DOHH2 (cell line): ENCODE measurements at regions not wholly inside any gene's neighbourhood (a gene's known extent, or its start where the extent isn't known, plus 50 kb on each side); places are given as distances from the start of the nearest gene placed in this dataset.

Experiments used
- H3F3A ChIP-seq: fragments of 200-600 bp; sonication (generic), shearing (Covaris generic); 2 replicates; pipeline ENCODE4 v1.6.0; 2016; ENCODE audit warnings: antibody characterized with exemption, mild to moderate bottlenecking; ENCODE audit not compliant: control insufficient read depth, insufficient read depth
- H3K27ac ChIP-seq: fragments of 200-600 bp; sonication (generic); 2 replicates; pipeline ENCODE4 v1.5.1; 2014; ENCODE audit warnings: low read depth, mild to moderate bottlenecking, low read length, moderate library complexity
- H3K27me3 ChIP-seq: fragments of 200-600 bp; sonication (generic); 2 replicates; pipeline ENCODE4 v1.6.1; 2014; ENCODE audit warnings: mild to moderate bottlenecking, low read length, mixed read lengths; ENCODE audit not compliant: control insufficient read depth
- H3K36me3 ChIP-seq: fragments of 200-600 bp; sonication (generic); 2 replicates; pipeline ENCODE4 v1.6.1; 2014; ENCODE audit warnings: mild to moderate bottlenecking, low read length, moderate library complexity, mixed read lengths; ENCODE audit not compliant: control insufficient read depth
- H3K4me1 ChIP-seq: fragments of 200-600 bp; sonication (generic); 2 replicates; pipeline ENCODE4 v1.6.1; 2014; ENCODE audit warnings: mild to moderate bottlenecking, low read length, mixed read lengths; ENCODE audit not compliant: control insufficient read depth
- H3K4me2 ChIP-seq: fragments of 200-600 bp; sonication (generic); 2 replicates; pipeline ENCODE4 v1.6.0; 2014; ENCODE audit warnings: mild to moderate bottlenecking, low read length, moderate library complexity
- H3K4me3 ChIP-seq: fragments of 200-600 bp; sonication (generic); 2 replicates; pipeline ENCODE4 v1.5.1; 2014; ENCODE audit warnings: mild to moderate bottlenecking, low read length, mixed read lengths
- H3K79me2 ChIP-seq: fragments of 200-600 bp; sonication (generic); 2 replicates; pipeline ENCODE4 v1.6.1; 2014; ENCODE audit warnings: mild to moderate bottlenecking, low read length, mixed read lengths; ENCODE audit not compliant: control insufficient read depth
- H3K9me2 ChIP-seq: fragments of 200-600 bp; sonication (generic); replicated peaks from 2 replicates; pipeline ENCODE4 v1.6.1; 2014; ENCODE audit warnings: mild to moderate bottlenecking, low read length, mixed read lengths; ENCODE audit not compliant: control insufficient read depth
- H3K9me3 ChIP-seq: fragments of 200-600 bp; sonication (generic); 2 replicates; pipeline ENCODE4 v1.6.1; 2014; ENCODE audit warnings: antibody characterized with exemption, low read length, mixed read lengths; ENCODE audit not compliant: control insufficient read depth, insufficient read depth
- H4K20me1 ChIP-seq: fragments of 200-600 bp; sonication (generic); 2 replicates; pipeline ENCODE4 v1.6.0; 2014; ENCODE audit warnings: low read depth, mild to moderate bottlenecking, antibody characterized with exemption, low read length, moderate library complexity; ENCODE audit not compliant: control insufficient read depth, insufficient read depth
- CTCF ChIP-seq: fragments of 200-600 bp; sonication (generic); IDR thresholded peaks from one replicate; pipeline ENCODE4 v1.5.1; 2014; ENCODE audit warnings: antibody characterized with exemption, mild to moderate bottlenecking, low read depth, low read length; ENCODE audit not compliant: poor library complexity, severe bottlenecking
- EZH2phosphoT487 ChIP-seq: fragments of 200-600 bp; sonication (generic); IDR thresholded peaks from 2 replicates; pipeline ENCODE4 v1.6.1; 2017; ENCODE audit warnings: borderline replicate concordance, mild to moderate bottlenecking, antibody characterized with exemption, low read length, moderate library complexity, mixed read lengths

DNA sequence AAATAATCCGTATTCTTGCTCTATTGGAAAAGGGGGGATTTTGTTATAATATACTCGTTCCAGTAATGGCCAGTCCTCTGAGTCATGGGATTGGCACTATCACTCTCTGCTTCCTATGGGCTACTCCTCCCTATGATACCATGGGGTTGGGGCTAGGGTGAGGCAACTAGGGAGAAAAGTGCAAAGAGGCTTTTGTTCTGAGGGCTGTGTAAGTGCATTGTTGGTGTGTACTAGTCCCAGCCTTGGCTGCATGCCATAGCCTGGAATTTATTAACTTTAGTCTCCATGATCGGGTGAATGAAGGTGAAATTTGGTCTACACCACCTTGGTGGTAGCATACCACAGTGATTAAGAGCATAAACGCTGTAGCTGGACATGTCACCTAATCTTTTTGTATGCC, 247.6 kb downstream of the RPAP3 start:
- no peaks in the 10 kb centered on the region for H3K9me2 ChIP-seq
- H4K20me1 ChIP-seq: no peaks in the 10 kb centered on the region
- H3K9me3 ChIP-seq: no peaks in the 10 kb centered on the region
- H3K4me2 ChIP-seq: no peak overlapping the region
- H3K4me3 ChIP-seq: no peak overlapping the region
- TF ChIP-seq EZH2phosphoT487: no peak
- TF ChIP-seq CTCF: no peak
- H3K79me2 ChIP-seq: no peaks in the 10 kb centered on the region
- no peaks in the 10 kb centered on the region for H3K36me3 ChIP-seq
- no peaks in the 10 kb centered on the region for H3F3A ChIP-seq
- H3K4me1 ChIP-seq: no peaks in the 10 kb centered on the region
- H3K27me3 ChIP-seq: no peaks in the 10 kb centered on the region
- no peak overlapping the region for H3K27ac ChIP-seq

GRCh38 chr12:47449797-47450196, 256.0 kb downstream of the RPAP3 start:
- Histone ChIP-seq H4K20me1 (no peaks in the 10 kb centered on the region), H3K9me3 (peaks cover 2% of the 10 kb centered on the region; the same call in 1 of the 2 replicates), H3K9me2 (no peaks in the 10 kb centered on the region), H3K4me1 (peaks cover 5% of the 10 kb centered on the region; the same call in 1 of the 2 replicates), H3K4me2 (no peak overlapping the region), H3K36me3 (no peaks in the 10 kb centered on the region), H3F3A (no peaks in the 10 kb centered on the region), H3K27ac (no peak overlapping the region), H3K4me3 (no peak overlapping the region), H3K27me3 (no peaks in the 10 kb centered on the region), H3K79me2 (no peaks in the 10 kb centered on the region)
- TF ChIP-seq CTCF: no peak
- no peak for TF ChIP-seq EZH2phosphoT487

DNA sequence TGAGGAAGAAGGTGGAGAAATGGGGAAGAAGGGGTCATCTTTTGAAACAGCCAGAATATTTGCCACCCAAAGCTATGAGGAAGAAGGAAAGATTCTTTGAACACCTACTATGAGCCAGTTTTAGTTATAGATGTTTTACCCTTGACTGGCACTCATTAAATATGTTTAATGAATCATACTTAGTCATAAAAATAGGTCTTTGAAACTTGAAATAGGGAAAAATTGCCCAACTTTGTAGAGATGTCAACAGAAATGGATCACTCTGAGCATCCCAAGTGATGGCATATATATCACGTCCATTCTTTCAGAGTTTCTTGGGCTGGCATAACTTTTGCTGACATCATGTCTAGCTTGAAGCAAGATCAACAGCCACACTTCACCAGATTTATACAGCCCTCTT, 263.5 kb downstream of the RPAP3 start:
- H3K27ac ChIP-seq: no peak overlapping the region
- TF ChIP-seq EZH2phosphoT487 (no peak), CTCF (no peak)
- no peaks in the 10 kb centered on the region for H4K20me1 ChIP-seq
- no peak overlapping the region for H3K4me3 ChIP-seq
- H3F3A ChIP-seq: no peaks in the 10 kb centered on the region
- peaks cover 4% of the 10 kb centered on the region; the same call in 1 of the 2 replicates for H3K9me3 ChIP-seq
- no peaks in the 10 kb centered on the region for H3K4me1 ChIP-seq
- no peaks in the 10 kb centered on the region for H3K27me3 ChIP-seq
- no peaks in the 10 kb centered on the region for H3K79me2 ChIP-seq
- H3K4me2 ChIP-seq: no peak overlapping the region
- no peaks in the 10 kb centered on the region for H3K36me3 ChIP-seq
- no peaks in the 10 kb centered on the region for H3K9me2 ChIP-seq

DNA sequence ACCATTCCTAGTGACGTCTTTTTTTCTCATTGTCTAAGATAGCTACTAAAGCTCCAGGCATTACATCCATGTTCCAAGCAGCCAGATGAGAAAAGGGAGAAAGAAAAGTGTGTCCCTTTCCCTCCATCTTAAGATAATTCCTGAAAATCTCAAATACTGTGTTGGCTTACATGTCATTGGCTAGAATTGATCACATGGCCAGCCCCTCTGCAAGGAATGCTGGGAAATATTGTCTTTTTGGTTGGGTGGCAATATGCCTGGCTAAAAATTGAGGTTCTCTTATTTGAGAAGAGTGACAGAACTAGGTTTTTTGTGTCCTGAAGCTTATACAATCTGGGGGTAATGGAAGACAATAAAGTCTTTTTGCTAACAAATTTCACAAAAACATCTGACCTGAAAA, 264.3 kb downstream of the RPAP3 start:
- no peaks in the 10 kb centered on the region for H3F3A ChIP-seq
- H4K20me1 ChIP-seq: no peaks in the 10 kb centered on the region
- no peak overlapping the region for H3K4me3 ChIP-seq
- no peak overlapping the region for H3K27ac ChIP-seq
- H3K9me3 ChIP-seq: peaks cover 4% of the 10 kb centered on the region; the same call in 1 of the 2 replicates
- TF ChIP-seq CTCF: no peak
- TF ChIP-seq EZH2phosphoT487: no peak
- H3K79me2 ChIP-seq: no peaks in the 10 kb centered on the region
- no peaks in the 10 kb centered on the region for H3K36me3 ChIP-seq
- no peak overlapping the region for H3K4me2 ChIP-seq
- H3K27me3 ChIP-seq: no peaks in the 10 kb centered on the region
- H3K9me2 ChIP-seq: no peaks in the 10 kb centered on the region
- no peaks in the 10 kb centered on the region for H3K4me1 ChIP-seq
